SK-N-SH treated with all-trans-retinoic acid at 6 μM for 48 hours (cell line): ENCODE measurements at regions not wholly inside any gene's neighbourhood (a gene's known extent, or its start where the extent isn't known, plus 50 kb on each side); places are given as distances from the start of the nearest gene placed in this dataset.

ENCODE experiments used
- ARNTL ChIP-seq: fragments of 450-650 bp; formaldehyde crosslinking; IDR thresholded peaks from 2 replicates; pipeline ENCODE4 v1.5.0; 2020; ENCODE audit warnings: low read depth, mild to moderate bottlenecking, moderate library complexity, borderline replicate concordance
- BACH2 ChIP-seq: fragments of 250-450 bp; sonication (Bioruptor Pico); IDR thresholded peaks from 2 replicates; pipeline ENCODE4 v1.9.0; 2021; ENCODE audit warnings: mild to moderate bottlenecking, borderline replicate concordance
- CREB5 ChIP-seq: fragments of 250-450 bp; sonication (Bioruptor Pico); IDR thresholded peaks from 2 replicates; pipeline ENCODE4 v1.5.1; 2020; ENCODE audit warnings: low read depth, mild to moderate bottlenecking, moderate library complexity
- GLIS3 ChIP-seq: fragments of 250-450 bp; sonication (Bioruptor Pico); IDR thresholded peaks from 2 replicates; pipeline ENCODE4 v1.5.0; 2020; ENCODE audit warnings: mild to moderate bottlenecking, moderate library complexity
- ISL1 ChIP-seq: fragments of 250-450 bp; sonication (Bioruptor Pico); IDR thresholded peaks from 2 replicates; pipeline ENCODE4 v2.1.2; 2022; ENCODE audit warnings: mild to moderate bottlenecking, moderate library complexity
- OSR1 ChIP-seq: fragments of 250-450 bp; sonication (Bioruptor Pico); IDR thresholded peaks from 2 replicates; pipeline ENCODE4 v1.8.0; 2022; ENCODE audit warnings: moderate library complexity, mild to moderate bottlenecking, inconsistent platforms
- PPARA ChIP-seq: fragments of 250-450 bp; sonication (Bioruptor Pico); IDR thresholded peaks from 2 replicates; pipeline ENCODE4 v1.5.0; 2020; ENCODE audit warnings: mild to moderate bottlenecking, borderline replicate concordance
- RARB ChIP-seq: fragments of 250-450 bp; sonication (Bioruptor Pico); IDR thresholded peaks from 2 replicates; pipeline ENCODE4 v1.8.0; 2021; ENCODE audit warnings: mild to moderate bottlenecking, moderate library complexity
- TSHZ2 ChIP-seq: fragments of 250-450 bp; sonication (Bioruptor Pico); IDR thresholded peaks from 2 replicates; pipeline ENCODE4 v1.5.0; 2020; ENCODE audit warnings: mild to moderate bottlenecking, moderate library complexity
- ZC3H10 ChIP-seq: fragments of 250-450 bp; sonication (Bioruptor Pico); IDR thresholded peaks from 2 replicates; pipeline ENCODE4 v1.5.1; 2021; ENCODE audit warnings: mild to moderate bottlenecking, moderate library complexity
- ZFP3 ChIP-seq: fragments of 250-450 bp; sonication (Bioruptor Pico); IDR thresholded peaks from 2 replicates; pipeline ENCODE4 v1.5.0; 2020; ENCODE audit warnings: mild to moderate bottlenecking, moderate library complexity
- ZFP30 ChIP-seq: fragments of 450-650 bp; formaldehyde crosslinking; IDR thresholded peaks from 2 replicates; pipeline ENCODE4 v1.5.0; 2022; ENCODE audit warnings: mild to moderate bottlenecking, moderate library complexity
- ZNF70 ChIP-seq: fragments of 450-650 bp; formaldehyde crosslinking; IDR thresholded peaks from 2 replicates; pipeline ENCODE4 v1.5.0; 2020; ENCODE audit warnings: mild to moderate bottlenecking, moderate library complexity
- TF ChIP-seq, protein P1 (sequence below): fragments of 250-450 bp; sonication (Bioruptor Pico); IDR thresholded peaks from 2 replicates; pipeline ENCODE4 v1.8.0; 2020; ENCODE audit warnings: mild to moderate bottlenecking, moderate library complexity, borderline replicate concordance

DNA sequence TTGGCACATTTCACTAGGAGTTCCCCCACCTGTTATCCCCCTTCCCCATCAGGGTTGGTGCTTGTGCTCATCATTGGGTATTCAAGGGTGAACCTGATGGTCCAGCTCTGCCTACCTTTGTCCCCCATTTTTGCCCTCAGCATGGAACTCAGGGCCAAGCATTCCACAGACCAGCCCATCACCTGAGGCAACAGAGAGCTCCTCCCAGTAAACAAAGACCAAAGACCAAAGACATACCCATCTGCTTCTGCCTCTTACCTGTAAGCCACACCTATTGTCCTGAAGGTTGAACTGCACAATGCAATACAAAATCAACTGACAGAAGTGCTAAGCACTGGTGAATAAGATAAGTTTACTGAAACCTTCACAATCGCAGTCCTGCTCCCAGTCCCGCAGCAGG is 237.5 kb downstream of the PAPSS1 start:
- TF ChIP-seq ISL1 (CRISPR knock-in tag), result no peak
- no peak for TF ChIP-seq RARB (CRISPR knock-in tag)
- TF ChIP-seq, protein P1, sequence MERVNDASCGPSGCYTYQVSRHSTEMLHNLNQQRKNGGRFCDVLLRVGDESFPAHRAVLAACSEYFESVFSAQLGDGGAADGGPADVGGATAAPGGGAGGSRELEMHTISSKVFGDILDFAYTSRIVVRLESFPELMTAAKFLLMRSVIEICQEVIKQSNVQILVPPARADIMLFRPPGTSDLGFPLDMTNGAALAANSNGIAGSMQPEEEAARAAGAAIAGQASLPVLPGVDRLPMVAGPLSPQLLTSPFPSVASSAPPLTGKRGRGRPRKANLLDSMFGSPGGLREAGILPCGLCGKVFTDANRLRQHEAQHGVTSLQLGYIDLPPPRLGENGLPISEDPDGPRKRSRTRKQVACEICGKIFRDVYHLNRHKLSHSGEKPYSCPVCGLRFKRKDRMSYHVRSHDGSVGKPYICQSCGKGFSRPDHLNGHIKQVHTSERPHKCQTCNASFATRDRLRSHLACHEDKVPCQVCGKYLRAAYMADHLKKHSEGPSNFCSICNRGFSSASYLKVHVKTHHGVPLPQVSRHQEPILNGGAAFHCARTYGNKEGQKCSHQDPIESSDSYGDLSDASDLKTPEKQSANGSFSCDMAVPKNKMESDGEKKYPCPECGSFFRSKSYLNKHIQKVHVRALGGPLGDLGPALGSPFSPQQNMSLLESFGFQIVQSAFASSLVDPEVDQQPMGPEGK (CRISPR knock-in tag), result no peak
- no peak for TF ChIP-seq TSHZ2 (CRISPR knock-in tag)
- TF ChIP-seq ARNTL, result no peak
- TF ChIP-seq PPARA, result no peak
- no peak for TF ChIP-seq ZNF70 (CRISPR knock-in tag)
- TF ChIP-seq OSR1 (CRISPR knock-in tag), result no peak
- TF ChIP-seq ZFP30 (CRISPR knock-in tag), result no peak
- no peak for TF ChIP-seq ZC3H10 (CRISPR knock-in tag)
- no peak for TF ChIP-seq GLIS3 (CRISPR knock-in tag)
- TF ChIP-seq ZFP3 (CRISPR knock-in tag), result no peak
- no peak for TF ChIP-seq BACH2
- TF ChIP-seq CREB5 (CRISPR knock-in tag), result no peak
